Stimulated activated CD4-positive, alpha-beta T cell treated with anti-CD3 and anti-CD28 coated beads, TNF-alpha, amount 100 ng/mL, for 1 hour (primary cell): ENCODE measurements at regions not wholly inside any gene's neighbourhood (a gene's known extent, or its start where the extent isn't known, plus 50 kb on each side); places are given as distances from the start of the nearest gene placed in this dataset.
"Not testable (repeated sequence)": the region's sequence is repeated elsewhere in the genome, so short reads cannot be mapped to it uniquely, and the experiment has no call there.

Experiments used
- DNase-seq, 3 donors: peaks; one replicate each; pipeline ENCODE4 v3.0.0-alpha.2; 2020; ENCODE audit warnings: low read depth in 3 of 3, low spot score in 1 of 3

- no peak for DNase-seq
Observed at GRCh38 chr18:62629031-62629430, 86.3 kb upstream of the PHLPP1 start.

DNA sequence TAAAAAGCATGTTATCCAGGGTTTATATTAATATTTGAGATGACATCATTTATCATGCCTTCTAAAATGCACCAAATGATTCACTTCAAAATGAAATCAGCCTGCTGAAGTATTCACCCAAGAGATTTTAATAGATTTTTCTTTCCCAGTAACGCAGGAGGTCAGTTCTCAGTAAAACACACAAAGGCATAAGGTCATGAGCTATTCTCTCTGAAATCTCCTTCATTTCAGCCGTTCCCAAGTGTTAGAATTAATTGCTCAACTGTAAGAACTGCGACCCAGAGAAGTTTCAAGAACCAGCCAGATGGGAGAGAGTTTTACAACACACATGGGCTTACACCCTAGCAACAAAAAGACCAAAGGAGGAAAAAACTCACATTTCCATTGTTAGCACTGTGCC, 84.2 kb upstream of the PHLPP1 start:
- DNase-seq, result no peak

GRCh38 chr18:62632788-62633455, 82.4 kb upstream of the PHLPP1 start:
- no peak for DNase-seq

DNA sequence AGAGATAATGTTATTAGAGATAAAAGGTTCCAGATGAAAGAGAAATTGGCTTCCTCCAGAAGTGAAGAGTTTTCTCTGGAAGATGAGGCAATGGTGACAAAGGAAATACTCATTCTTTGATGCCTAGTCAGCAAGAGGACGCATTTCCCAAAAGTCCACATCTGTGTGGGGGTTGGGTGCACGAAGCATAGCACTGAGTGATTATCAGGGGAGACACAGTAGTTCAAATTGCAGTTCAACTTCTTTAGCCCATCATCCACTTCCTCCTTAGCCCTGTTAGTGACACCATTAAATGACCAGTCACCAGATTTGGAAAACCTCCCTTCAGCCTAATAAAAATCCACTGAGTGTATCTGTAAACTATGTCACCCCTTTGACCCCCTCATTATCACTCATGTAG, 80.9 kb upstream of the PHLPP1 start:
- DNase-seq, result no peak

DNA sequence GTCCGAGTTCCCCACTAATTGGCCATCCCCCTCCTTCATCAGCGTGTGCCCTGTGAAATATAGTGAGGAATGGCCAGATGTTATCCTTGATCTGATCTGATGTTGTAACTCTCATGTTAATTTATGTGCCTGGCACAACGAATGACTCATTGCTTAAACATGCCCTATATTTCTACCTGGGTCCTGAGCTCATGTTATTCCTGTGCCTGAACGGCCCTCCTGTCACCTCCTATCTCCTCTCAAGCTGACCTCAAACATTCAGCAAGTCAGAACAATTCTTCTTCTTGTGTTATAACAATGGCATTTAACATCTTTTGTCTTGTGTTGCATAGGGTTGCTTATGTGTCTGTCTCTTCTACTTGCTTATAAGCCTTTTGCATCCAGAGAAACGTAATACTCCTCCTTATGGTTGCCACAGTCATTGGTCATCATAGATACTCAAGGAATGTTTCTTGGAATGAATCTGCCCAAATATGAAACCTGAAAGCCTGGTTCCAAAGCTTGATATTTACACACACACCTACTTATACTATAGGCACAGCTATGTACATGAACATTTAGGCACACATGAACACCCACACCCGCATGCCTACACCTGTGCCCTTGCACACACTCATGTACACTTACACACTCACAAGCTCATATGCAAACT, 80.2 kb upstream of the PHLPP1 start:
- DNase-seq, result no peak

DNA sequence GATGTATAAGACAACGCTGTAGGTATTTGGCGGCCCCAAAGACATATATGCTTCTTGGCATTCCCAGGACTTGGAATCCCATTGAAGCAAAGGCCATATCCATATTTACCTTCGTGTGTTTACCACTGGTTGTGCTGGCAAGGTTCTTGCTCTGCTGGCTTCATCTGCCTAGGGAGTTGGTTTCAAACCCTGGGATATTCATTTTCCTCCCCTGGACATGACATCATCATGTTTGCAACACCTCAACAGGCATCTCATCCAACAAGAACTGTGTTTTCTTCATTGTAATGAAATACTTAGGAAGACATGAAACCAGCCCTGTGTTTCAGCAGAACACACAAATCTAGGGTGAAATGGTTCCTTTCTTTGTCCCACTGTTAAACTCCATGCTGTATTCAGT, 77.9 kb upstream of the PHLPP1 start:
- DNase-seq, result no peak

DNA sequence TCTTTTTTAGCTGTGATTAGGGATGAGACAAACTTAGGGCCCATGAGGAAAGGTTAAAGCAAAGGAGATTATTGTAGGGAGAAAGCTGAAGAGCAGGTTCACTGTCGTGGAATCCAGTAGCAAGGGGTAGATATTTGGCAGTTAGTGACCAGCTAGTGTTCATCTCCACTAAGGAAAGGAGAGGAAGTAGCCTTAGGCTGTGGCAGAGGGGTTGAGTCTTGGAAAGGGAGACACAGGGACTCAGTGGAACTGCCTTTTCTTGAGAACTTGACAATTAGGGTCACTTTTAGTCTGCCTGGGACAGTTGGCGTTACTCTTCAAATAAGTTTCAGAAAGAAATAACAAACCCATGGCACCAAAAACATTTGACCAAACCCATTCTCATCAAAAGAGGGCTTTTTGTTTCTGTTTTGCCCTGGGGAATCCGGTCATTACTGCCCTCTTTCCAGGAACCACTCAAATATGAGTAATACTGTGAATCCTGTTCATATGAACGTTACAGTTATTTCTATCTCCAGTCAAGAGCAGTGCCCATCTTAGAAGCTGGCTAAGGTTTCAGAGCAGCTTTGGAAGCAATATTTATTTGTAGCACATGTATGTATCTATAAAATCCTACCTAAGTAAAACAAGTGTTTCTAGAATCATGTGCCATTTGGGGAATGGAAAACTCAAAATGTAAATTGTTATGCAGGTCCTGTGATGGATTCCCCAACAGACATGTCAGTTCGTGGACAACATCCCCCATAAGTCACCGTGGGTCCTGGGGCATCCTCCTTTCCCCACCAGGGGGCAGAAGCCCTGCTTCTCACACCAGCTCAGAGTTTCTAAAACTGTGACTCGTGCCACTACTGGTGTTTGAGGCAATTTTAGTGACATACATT, 77.3 kb upstream of the PHLPP1 start:
- peak in 1 of 3 donors; percentile 34 for DNase-seq

DNA sequence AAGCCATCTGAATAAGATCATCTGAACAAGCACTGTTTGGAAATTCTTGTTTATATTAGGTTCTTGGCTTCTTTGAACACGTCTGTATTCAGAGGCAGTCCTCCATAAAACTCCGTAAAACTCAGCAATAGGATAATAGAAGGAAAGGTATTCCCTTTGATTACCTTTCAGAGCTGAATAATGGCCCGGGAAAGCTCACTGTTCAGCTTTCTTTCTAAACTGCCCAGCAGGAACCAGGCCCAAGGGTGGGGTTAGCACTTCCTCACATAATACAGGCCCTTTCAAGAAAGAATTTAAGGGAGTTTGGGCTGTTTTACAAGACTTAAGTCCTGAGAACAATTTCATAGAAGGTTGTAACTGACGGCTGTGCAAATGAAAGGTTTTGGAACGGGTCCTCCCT, 72.2 kb upstream of the PHLPP1 start:
- no peak for DNase-seq

DNA sequence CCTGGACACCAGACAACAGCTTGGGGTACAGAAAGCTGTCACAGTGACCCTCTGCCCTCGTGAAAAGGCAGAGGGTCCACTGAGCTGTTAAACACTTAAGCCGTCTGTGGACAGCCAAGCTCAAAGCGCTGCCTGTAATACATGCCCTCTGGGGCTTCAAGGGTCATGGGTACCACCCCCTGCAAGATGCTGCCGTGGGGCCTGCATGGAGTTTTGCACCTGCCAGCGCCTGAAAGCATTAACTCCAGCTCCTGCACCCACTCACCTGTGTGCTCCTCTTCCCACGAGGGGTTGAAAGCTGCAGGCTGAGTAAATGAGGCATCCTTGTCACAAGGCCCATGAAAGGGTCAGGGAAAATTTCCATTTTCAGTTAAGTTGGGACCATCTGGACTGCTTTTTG, 70.6 kb upstream of the PHLPP1 start:
- DNase-seq, result no peak

DNA sequence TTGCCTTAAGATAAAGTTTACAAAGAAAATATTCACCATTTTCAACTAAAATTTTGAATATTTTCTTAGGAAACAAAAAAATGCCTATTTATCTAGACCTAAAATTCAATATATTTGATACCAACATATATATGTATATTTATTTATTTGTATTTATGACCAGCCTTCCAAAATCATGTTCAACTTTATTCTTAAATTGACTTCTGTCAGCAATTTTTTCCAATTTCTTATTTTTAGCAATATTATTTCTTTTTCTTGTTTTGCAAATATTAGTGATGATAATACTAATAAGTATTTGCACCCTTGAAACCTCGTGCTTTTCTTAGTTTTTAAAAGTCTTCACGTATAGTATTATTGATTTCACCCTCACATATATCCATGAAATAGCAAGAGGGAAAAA, 68.2 kb upstream of the PHLPP1 start:
- no peak for DNase-seq

- DNase-seq, result no peak
Observed at GRCh38 chr18:62648045-62648678, 67.2 kb upstream of the PHLPP1 start.

GRCh38 chr18:62651276-62652056, 63.9 kb upstream of the PHLPP1 start:
- DNase-seq, result no peak

GRCh38 chr18:62652057-62652629, 63.2 kb upstream of the PHLPP1 start:
- DNase-seq, result not testable (repeated sequence)

GRCh38 chr18:62655520-62656219, 59.7 kb upstream of the PHLPP1 start:
- DNase-seq, result no peak

GRCh38 chr18:62658028-62658427, 57.3 kb upstream of the PHLPP1 start:
- DNase-seq, result no peak

DNA sequence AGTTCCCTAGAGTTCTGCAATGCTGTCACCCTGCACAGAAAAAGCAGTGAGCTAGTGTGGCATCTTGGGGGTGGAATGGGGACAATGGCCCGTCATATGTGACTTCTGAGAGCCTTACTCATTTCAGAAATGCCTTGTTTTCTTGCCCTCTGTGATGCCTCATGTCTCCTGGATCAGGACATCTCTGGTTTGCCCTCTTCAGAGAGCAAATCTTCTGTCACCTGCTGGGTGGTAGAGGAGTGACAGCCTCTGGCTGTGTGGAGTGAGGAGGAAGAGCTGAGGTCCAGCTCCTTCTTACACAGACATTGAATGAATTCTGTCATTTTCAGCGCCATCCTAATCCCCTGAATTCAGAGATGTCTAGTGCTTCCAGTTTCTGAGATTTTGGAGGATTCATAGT, 55.6 kb upstream of the PHLPP1 start:
- no peak for DNase-seq

DNA sequence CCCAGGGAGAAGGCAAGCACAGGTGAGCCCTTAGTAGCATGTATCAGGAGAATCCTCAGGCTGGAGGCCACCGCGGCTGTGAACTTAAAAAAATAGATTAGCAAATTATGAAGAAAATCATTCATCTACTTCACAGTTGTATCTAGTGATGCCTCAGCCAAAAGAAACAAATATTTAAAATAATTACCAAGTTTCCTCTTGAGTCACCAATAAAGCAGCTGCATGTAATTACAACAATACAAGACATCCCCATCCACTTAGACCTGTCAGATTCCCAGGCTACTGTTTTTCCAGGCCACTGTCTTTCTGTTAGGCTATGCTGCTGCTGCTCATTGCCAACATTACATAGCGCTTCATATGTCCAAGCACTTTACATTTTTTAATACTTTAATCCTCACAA, 54.6 kb upstream of the PHLPP1 start:
- no peak for DNase-seq

DNA sequence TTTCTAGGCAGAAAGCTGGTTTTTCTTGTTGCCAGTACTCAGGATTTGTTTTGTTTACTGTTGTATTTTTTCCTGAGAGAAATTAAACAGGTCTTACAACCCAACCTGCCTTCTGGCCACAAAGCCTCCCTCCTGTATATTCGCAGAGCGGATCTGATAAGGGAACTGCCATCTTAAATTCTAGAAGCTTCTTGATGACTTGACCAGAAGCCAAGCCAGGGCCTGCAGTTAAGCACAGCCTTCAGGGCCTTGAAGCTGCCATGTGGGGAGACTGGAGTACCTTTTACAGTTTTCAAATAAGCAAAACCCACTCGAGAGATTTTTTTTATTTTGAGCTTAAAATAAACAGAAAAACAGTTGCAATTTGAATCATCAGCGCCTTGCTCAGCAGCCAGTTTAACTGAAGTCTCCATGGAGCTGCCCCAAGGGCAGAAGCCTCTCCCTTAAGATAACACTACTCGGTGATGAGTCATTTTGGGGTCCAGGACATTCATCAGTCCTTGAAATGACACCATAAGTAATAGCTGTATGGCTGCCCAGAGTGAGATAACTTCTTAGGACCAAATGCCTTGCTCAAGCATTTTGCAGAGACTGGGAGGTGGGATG, 51.5 kb upstream of the PHLPP1 start:
- no peak for DNase-seq

DNA sequence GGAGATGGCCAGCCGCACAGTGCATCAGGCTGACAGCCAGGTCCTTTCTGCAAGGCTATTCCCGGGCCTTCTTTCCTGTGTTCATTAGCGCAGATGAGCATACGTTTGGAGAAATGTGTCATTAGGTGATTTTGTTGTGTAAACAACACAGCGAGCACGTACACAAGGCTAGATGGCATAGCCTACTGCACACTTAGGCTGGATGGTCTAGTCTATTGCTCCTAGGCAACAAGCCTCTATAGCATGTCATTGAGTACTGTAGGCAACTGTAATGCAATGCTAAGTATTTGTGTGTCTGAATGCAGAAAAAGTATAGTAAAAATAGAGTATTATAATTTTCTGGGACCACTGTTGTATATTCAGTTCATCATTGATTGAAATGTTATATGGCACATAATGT, 50.9 kb upstream of the PHLPP1 start:
- no peak for DNase-seq

DNA sequence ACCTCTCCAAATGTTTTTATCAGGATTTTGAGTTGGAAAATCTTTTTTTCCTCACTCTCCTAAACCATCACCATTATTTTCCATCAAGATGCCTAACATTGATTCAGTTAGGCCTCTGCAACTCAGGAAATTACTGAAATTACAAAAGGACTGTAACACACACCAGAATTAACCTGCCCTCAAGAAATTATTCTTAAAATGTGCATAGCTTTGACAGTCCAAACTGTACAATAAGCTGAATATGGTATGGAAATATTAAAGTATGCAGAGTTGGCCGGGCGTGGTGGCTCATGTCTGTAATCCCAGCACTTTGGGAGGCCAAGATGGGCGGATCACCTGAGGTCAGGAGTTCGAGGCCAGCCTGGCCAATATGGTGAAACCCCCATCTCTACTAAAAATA, 50.2 kb upstream of the PHLPP1 start:
- DNase-seq, result no peak
